SU-DHL-6 (cell line): ENCODE measurements at regions not wholly inside any gene's neighbourhood (a gene's known extent, or its start where the extent isn't known, plus 50 kb on each side); places are given as distances from the start of the nearest gene placed in this dataset.

Experiments
- EZH2phosphoT487 ChIP-seq: fragments of 200-600 bp; sonication (generic), shearing (Covaris generic); conservative IDR thresholded peaks from 2 replicates; pipeline ENCODE4 v1.6.1; 2018; ENCODE audit warnings: mild to moderate bottlenecking, antibody characterized with exemption, low read length, moderate library complexity, mixed read lengths
- TF ChIP-seq, protein P1 (sequence below): fragments of 200-600 bp; sonication (generic); IDR thresholded peaks from one replicate; pipeline ENCODE4 v1.5.1; 2017; ENCODE audit warnings: antibody characterized with exemption, mild to moderate bottlenecking, low read length, moderate library complexity; ENCODE audit not compliant: insufficient read depth, poor library complexity, severe bottlenecking

GRCh38 chr10:14383266-14383665 is 52.5 kb upstream of the FRMD4A start:
- TF ChIP-seq, protein P1, sequence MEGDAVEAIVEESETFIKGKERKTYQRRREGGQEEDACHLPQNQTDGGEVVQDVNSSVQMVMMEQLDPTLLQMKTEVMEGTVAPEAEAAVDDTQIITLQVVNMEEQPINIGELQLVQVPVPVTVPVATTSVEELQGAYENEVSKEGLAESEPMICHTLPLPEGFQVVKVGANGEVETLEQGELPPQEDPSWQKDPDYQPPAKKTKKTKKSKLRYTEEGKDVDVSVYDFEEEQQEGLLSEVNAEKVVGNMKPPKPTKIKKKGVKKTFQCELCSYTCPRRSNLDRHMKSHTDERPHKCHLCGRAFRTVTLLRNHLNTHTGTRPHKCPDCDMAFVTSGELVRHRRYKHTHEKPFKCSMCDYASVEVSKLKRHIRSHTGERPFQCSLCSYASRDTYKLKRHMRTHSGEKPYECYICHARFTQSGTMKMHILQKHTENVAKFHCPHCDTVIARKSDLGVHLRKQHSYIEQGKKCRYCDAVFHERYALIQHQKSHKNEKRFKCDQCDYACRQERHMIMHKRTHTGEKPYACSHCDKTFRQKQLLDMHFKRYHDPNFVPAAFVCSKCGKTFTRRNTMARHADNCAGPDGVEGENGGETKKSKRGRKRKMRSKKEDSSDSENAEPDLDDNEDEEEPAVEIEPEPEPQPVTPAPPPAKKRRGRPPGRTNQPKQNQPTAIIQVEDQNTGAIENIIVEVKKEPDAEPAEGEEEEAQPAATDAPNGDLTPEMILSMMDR: no peak
- TF ChIP-seq EZH2phosphoT487: no peak
